ENCODE measurements at regions not wholly inside any gene's neighbourhood (a gene's known extent, or its start where the extent isn't known, plus 50 kb on each side); places are given as distances from the start of the nearest gene placed in this dataset.
A peak's percentile ranks its signal among the peaks of the same experiment; 100 is the strongest.

- DNase-seq, result no peak
Observed at GRCh38 chr1:25034736-25035522, 104.9 kb upstream of the RUNX3 start.

DNA sequence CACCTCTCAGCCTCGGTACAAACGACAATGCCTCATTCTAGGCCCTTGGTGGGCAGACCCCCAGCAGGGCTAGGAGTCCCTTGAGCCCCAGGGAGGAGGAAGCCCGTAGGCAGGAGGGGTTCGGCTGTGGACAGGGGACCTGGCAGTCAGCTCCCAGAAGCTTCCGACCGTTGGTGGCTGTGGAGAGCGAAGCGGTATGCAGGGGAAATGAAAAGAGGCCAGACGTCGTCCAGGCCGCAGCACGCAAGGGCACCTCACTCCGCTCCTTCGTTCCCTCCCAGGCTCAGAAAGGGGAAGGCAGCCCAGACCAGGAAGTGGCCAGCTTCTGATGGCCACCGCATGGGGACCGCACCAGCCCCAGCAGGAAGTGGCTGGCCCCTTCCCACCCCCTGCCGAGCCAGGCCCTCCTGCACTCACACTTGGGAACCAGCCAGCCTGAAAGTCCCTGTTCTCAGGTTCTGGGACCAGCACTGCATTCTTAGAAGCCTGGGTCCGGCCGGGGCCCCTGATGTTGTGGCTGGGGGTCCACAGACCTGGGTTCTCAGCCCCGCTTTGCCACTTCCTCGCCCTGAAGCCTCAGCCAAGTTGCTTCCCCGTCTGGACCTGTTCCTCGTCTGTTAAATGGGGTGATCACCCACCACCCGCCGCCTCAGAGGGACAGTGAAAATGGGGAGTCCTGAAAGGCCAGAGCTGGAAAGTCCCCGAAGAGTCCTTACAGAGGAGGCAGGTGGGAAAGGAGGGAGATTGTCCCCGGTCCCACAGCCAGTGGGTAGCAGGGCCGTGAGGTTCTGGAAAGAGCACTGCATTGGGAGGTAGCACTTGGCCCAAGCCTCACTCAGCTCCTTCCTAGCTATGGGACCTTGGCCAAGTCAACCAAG lies 104.0 kb upstream of the RUNX3 start:
- no peak for DNase-seq

DNA sequence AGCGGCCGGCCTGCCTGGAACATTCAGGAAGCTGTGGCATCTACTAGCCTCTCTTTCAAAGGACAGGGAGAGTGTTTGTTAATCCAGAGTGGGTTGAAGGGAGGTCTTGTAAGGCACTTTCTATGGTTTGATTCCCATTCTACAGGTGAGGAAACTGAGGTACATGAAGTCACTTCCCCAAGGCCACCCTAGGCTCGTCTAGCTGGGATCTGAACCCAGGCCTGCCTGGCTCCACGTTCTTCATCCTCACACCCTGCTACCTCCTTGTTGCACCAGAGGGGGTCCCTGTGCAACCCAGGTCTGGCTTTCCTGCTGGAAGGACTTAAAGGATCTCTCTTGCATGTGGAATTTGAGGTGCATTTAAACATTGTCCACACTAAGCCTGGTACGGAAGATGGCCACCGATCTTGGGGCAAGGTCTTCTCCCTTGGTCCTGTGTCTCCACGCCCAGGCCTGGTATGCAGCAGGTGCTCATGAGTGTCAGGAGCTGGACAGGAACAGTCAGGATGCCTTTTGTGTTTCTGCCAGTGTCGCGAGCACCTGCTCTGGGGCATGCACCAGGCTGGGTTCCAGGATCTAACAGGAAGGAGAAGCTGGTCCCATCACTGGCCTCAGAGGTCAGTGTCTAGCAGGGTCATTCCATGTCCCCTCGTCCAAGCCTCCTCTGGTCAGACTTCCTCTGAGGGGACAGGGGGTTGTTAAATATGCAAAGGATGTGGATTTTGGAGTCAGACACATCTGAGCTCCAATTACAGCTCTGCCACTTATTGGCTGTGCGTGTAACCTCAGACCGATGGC lies 103.2 kb upstream of the RUNX3 start:
- DNase-seq, result no peak

- DNase-seq, result peak; percentile 33
Observed at GRCh38 chr1:25031966-25032667, 102.0 kb upstream of the RUNX3 start.

- DNase-seq, result peak; percentile 66
Observed at GRCh38 chr1:25031601-25031965, 101.5 kb upstream of the RUNX3 start.

- peak; percentile 66 for DNase-seq
Observed at GRCh38 chr1:25030674-25031589, 100.9 kb upstream of the RUNX3 start.

GRCh38 chr1:25030012-25030411 lies 99.9 kb upstream of the RUNX3 start:
- no peak for DNase-seq

GRCh38 chr1:25028907-25029599 lies 99.0 kb upstream of the RUNX3 start:
- DNase-seq, result no peak

- no peak for DNase-seq
Observed at GRCh38 chr1:25028587-25028906, 98.5 kb upstream of the RUNX3 start.

GRCh38 chr1:25027822-25028586 lies 97.9 kb upstream of the RUNX3 start:
- no peak for DNase-seq

GRCh38 chr1:25026730-25027450 lies 96.8 kb upstream of the RUNX3 start:
- DNase-seq, result no peak

- no peak for DNase-seq
Observed at GRCh38 chr1:25026304-25026703, 96.2 kb upstream of the RUNX3 start.

- DNase-seq, result no peak
Observed at GRCh38 chr1:25024615-25025350, 94.7 kb upstream of the RUNX3 start.

- DNase-seq, result no peak
Observed at GRCh38 chr1:25023826-25024225, 93.8 kb upstream of the RUNX3 start.

DNA sequence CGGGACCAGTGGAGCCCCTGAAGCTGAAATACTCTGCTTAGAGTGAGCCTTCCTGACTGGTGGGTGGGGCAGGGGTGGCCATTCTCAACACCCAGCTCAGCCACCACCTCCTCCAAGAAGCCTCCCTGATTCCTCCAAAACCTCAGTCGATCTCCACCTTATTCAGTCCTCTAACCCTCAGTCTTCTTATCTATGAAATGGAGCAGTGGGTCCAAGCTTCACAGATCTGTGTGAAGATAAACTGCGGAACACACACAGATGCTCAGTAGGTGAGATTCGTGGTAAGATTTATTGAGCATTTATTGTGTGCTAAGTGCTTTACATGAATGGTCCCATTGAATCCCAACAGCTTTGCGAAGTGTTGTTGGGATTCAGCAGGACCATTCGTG lies 93.1 kb upstream of the RUNX3 start:
- no peak for DNase-seq

DNA sequence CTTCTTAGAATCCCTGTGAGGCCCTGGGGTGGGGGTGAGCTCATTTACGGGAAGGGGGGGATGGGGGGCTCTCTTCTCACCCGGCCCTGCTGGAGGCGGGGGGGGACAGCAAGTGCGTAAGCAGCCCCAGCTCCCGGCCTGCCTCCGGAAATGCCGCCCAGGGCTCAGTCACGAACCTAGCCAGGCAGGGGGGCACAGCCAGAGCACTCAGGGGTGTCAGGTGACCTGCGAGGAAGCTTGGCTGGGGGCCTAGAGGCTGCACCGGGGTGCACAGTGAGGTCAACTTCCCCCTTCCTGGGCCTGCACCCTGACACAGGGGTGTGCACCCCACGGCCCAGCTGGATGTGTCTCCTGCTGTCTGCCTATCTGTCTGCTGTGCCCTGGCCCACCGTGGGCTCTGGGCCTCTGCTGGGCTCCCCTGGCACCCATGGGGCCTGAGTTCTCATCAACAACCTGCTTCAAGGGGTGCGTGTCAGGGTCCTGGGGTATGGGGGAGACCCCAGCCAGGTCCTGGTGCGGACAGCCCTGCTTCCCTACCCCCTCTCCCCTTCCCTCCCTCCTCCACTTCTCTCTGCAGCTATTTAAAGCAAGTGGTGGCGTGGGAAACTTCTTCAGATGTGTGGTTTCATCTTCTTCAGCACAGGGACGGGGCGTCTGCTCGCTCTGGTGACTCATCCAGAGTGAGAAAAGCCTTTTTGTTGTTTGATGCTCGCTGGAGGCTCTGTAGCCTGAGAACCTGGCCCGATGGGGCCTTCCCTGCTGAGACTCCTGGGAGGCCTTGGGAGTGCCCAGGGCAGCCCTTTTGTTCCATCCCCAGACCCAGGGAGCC lies 92.5 kb upstream of the RUNX3 start:
- DNase-seq, result peak; percentile 89

DNA sequence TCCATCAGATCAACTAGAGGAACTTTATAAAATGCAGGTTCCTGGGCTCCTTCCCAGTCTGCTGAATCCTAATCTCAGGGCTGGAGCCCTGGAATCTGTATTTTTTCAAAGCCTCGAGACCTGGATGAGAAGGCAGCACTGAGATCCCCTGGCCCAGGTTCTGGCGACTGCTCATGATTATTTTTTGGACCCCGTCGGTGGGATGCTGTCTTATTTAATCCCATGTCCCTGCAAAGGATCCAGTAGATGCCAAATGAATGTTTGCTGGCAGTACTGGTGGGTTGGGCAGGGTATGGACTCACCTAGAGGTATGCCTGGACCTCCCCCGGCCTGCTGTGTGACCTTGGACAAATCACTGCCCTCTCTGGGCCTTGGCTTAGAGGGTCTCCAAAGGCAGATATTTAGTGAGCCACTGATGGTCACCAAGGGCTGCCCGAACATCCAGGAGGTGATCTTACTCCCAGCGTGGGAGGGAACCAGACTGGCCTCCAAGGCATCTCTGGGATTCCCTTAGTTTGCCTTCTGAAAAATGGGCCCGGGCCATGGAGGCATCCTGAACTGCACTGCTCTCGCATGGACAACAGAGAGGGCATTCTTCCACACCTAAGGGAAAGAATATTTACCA lies 91.6 kb upstream of the RUNX3 start:
- no peak for DNase-seq

Data from stimulated activated CD4-positive, alpha-beta T cell treated with anti-CD3 and anti-CD28 coated beads, Interleukin-4, amount 100 ng/mL, for 1 hour (primary cell).